GM21717 (cell line): ENCODE measurements at regions not wholly inside any gene's neighbourhood (a gene's known extent, or its start where the extent isn't known, plus 50 kb on each side); places are given as distances from the start of the nearest gene placed in this dataset.

Experiments
- ATAC-seq: cut with Tn5 transposase; IDR thresholded peaks from one replicate; pipeline ENCODE4 v1.9.1; 2021; ENCODE audit warnings: mild to moderate bottlenecking, moderate library complexity; ENCODE audit not compliant: unreplicated experiment

DNA sequence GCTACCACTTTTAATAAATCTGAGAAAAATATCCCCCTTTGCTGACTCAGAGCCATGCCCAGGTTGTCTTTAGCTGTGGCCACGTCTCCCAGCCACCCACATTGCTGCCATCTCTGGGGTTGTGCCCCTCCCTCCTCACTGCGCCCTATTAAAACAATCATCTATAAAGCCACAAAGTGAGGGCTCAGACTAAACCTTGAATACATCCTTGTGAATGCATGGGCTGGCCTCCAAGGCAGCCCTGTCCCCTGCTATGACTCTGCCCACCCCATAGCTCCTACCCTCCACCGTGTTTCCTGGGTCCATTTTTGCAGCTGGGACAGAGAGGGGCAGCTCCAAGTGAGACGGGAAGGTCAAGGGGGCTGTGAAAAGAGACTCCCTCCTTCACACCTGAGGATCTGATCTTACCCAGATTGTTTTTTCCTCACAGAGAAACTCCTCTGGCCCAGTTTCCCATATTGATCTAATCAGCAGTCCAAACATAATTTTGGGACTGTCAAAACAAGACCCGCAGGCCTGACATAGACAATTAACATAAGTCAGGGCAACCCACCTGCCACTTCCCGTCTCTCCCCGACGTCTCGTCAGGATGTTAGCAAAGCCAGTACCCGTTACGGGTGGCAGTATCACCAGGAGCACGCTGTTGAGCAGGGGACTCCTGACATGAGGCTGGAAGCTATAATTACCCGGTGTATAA is 199.0 kb downstream of the KATNAL1 start:
- ATAC-seq = no peak

DNA sequence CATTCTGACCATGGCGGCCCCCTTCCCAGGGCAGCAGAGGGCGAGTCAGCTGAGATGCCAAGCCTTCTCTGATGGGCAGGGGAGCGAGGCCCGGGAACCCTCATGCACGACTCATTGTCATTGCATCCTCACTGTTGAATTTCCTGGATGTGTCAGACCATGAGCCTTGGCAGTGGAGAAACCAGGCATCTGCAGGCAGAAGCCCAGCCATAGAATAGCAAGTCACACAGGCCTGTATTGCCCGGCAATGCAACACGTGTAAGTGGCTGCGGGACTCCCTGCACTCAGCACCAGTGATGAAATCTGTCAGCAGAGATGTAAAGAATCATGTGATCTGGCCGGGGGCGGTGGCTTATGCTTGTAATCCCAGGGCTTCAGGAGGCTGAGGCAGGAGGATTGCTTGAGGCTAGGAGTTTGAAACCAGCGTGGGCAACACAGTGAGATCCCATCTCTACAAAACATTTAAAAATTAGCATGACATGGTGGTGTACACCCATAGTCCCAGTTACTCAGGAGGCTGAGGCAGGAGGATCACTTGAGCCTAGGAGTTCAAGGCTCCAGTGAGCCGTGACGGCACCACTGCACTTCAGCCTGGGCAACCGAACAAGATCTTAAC is 199.7 kb downstream of the KATNAL1 start:
- ATAC-seq = no peak

DNA sequence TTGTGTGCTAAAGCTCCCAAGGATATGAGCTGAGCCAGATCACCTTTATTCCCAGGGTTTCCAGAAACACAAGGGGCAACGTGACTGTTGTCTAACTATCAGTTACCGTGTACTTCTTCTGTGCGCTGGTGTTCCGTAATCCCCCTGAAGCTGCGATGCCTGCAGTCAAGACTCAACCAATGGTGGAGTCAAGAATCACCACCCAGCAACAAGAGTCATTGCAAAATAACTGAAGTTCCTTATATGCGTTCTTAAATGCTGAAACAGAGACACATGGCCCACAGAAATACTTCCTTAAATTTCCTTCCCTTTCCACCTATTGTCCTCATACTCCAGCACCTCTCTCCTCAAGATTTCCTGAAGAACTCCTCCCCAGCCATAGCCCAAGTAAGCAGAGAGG is 200.2 kb downstream of the KATNAL1 start:
- ATAC-seq = no peak

DNA sequence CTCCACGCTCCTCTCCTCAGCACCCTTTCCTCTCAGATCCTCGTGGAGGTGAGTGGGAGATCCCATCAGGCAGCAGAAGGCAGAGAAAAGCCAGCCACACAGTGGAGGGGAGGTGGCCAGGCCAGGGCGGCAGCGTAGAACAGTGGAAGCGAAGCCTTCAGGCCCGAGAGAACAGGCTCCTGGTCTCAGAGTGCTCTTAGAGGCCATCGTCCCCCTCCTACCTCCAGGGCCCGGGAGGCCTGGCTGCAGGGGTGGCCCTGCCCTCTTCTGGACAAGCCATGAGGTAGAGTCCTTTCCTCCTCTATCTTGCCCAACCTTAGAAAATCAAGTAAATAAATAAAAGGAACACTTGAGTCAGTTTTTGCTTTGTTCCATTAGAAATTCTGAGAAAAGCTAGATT is 202.0 kb downstream of the KATNAL1 start:
- ATAC-seq = no peak

DNA sequence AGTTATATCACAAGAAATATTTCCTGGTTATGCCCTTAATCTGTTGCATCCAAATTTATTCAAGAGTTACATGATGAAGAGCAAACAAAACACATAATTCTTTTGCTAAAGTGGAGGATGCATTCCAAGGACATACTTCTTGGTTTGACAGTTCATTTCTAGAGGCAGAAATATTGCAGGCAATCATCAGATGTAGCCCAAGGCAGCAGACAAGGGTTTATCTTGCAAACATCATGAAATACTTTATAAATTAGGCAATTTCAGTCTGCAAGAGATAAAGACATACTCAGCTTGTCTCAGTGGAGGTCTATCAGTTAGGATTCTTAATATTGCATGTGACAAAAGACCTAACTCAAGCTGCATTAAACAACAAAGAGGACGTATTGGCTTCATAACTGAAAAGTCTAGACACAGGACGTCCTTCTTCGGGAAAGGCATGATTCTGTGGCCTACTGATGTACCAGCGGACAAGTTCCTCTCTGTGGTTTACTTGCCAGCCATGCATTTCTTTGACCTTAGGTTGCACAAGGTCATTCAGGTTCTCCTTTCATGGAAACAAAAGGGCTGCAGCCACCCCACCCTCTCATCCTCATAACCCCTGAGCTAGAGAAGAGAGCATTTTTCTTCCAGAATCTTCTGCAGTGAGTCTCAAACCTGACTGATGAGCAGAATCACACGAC is 204.1 kb downstream of the KATNAL1 start:
- ATAC-seq = no peak

DNA sequence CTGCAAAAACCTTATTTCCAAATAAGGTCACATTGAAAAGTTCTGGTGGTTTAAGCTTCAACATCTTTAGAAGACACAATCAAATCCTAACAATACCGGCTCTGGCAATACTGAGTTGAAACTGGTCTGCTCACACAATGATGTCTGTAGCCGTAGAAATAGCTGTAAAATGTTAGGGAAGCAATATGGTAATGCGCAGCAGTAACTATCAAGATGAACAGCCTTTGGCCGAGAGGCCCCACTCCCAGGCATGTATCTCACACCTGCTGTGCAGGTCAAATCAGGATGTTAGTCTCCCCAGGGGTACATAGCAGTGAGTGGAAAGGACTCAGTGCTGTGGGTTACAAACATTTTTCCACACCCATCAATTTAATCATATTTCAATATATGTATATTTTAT is 207.1 kb downstream of the KATNAL1 start:
- ATAC-seq = no peak

DNA sequence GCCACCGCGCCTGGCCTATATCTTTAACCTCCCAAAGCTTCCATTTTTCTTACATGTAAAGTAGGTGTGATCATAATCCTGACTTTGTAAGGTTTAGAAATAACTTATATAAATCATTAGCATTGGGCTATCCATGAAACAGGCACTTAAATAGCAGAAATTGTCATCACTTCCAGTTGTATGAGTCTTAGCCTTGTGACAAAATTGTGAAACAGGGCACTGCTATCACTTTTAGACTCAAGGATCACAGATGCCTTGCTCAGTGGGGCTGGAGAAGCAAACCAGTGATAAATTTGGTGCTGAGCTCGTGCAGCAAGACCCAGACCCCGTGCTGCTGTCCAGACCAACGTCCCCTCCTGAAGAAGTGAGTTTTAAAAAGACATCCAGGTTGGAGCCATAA is 209.7 kb downstream of the KATNAL1 start:
- ATAC-seq = no peak

DNA sequence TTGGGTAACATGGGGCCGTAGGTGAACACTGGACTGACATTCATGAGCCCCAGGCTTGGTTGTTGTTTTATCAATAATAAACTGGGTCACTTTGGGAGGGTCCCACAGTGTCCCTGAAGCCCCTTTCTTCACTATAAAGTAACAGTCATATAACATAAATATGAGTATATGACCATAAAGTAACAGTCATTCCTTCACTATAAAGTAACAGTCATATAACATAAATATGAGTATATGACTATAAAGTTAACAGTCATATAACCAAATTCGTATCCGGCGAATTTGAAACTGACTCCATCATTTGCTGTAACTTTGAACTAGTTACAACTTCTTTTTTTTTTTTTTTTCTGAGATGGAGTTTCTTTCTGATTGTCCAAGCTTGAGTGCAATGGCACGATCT is 210.3 kb downstream of the KATNAL1 start:
- no peak for ATAC-seq

DNA sequence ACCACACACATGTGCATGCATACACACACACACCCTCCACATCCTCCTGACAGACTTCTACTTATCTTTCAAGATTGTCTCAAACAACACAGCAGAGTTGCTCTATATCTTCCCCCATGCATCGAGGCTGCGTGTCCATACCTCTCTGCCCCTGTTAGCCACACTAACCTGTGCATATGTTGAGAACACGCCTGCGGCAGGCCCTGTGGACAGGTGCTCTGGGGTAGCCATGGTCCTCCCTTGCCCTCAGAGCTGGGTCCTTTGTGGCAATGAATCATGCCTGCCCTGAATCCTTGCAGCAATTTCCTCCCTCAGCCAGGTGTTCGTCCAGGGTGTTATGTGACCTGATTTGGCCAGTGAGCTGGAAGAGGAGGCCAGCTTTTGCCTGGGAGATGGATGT is 213.3 kb downstream of the KATNAL1 start:
- no peak for ATAC-seq

DNA sequence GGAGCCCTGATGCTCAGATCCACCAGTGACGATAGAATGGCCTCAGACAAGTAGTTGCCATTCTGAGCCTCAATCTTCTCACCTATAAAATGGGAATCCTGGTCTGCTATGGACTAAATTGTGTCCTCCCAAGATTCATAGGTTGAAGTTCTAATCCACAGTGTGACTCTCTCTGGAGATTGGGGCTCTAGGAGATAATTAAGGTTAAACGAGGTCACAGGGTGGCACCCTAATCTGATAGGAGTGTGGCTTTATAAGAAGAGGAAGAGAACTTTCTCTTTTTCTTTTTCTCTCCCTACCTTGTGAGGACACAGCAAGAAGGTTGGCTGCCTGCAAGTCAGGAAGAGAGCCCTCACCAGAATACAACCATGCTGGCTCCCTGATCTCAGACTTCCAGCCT is 214.1 kb downstream of the KATNAL1 start:
- ATAC-seq = no peak

DNA sequence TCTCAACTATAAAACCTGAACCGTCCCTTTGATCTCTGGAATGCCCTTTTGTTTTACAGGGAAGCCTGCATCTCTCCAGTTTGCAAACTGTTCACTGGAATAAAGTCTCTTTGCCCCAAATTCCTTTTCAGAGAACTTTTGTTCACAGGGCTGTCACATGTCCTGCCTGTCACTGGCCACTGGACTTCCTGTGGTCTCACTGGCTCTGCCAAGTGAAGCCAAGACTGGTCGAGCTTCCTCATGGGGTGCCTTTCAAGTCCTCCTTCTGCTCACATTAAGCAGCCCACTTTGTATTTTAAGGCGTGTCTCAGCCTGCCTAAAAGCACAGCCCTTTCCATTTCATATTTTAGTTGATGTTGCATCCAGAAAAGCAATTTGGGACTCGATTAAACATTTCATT is 215.7 kb downstream of the KATNAL1 start:
- ATAC-seq = no peak

DNA sequence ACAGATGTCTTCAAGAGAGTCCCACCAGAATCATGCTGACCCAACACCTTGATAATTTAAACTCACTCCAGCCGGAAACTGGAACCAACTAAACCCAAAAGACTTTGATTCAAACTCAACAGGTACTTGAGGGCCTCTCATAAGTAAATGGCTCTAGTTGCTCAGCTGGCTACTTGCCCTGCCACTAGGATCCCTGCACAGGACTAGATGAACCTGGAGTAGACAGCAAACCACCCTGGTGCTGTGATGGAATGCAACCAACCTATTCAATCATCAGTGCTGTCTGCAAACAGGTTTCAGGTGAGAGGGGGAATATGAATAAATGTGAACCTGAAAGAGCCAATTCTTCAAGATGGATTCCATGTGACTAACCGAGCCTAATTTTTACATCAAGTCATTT is 216.3 kb downstream of the KATNAL1 start:
- no peak for ATAC-seq

DNA sequence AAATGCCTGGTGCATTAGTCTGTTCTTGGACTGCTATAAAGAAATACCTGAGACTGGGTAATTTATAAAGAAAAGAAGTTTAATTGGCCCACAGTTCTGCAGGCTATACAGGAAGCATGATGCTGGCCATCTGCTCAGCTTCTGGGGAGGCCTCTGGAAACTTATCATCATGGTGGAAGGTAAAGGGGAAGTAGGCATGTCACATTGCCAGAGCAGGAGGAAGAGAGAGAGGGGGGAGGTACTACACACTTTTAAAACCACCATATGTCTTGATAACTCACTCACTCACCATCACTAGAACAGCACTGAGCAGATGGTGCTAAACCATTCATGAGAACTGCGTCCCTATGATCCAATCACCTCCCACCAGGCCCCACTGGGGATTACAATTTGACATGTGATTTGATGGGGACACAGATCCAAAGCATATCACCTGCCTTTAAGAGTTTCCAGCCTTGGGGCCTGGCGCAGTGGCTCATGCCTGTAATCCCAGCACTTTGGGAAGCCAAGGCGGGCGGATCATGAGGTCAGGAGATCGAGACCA is 219.0 kb downstream of the KATNAL1 start:
- no peak for ATAC-seq

DNA sequence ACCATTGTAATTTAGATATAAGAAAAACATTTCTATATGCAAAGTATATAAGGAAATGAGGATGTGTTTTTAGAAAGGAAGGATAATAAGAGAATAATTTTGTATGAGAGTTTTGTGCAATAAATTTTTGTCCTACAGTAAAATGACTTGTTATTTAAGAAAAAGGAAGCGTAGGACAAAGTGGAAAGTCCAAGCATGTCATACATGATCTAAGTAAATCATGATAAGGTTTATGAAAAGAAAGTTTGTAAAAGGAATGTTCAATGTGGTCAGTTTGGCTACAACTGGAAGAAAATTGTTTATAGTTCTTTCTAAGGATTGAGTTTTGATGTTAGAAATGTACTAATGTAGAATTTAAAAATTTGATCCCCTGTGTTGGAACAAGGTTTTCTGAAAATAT is 222.3 kb downstream of the KATNAL1 start:
- ATAC-seq = no peak

DNA sequence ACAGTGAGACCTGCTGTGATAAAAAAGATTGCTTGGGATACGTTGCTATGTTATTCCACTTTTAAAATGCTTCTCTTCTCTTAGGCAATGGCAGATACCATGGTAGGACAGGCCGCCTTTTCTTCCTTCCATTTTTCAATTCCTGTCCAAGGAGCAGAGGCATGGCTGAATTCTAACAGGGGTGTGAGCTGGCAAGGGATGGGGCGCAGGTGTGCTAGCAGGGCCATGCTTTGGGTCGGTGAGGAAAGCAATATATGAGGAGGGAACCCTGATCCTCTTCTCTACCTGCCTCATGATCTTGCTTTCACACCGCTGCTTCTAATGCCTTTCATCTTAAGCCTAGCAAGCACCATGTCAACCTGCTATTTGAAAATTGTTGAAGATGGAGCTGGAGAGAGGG is 225.0 kb downstream of the KATNAL1 start:
- no peak for ATAC-seq

DNA sequence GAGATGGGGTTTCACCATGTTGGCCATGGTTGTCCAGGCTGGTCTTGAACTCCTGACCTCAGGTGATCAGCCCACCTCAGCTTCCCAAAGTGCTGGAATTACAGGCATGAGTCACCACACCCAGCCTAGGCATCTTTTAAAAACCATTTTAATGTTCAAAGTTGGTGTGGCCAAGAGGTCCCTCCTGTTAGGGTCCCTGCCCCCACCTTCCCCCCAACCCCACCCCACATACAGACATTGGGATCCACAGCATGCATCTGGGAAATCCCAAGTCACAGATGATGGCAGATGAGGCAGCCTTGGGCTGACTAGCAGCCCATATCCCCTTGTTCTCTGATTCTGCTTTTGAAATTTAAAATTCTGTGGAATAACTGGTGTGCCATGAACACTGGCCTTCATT is 226.0 kb downstream of the KATNAL1 start:
- no peak for ATAC-seq

DNA sequence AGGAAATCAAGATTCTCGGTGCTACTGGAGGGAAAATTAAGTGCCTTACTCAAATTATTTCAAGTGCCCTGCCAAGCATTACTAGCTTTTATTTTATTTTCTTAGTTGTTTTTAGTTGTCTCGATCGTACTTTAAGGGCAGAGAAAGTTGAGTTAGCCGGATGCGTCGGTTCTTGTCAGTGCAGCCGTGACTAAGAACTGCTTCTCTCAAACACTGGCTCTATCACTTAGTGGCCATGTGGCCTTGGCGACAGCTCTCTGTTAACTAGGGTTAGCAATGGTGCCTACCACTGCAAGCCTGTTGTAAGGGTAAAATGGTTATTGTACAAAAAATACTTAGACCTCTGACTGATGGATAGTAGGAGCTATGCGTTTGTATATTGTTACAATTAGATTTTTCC is 227.8 kb downstream of the KATNAL1 start:
- no peak for ATAC-seq

DNA sequence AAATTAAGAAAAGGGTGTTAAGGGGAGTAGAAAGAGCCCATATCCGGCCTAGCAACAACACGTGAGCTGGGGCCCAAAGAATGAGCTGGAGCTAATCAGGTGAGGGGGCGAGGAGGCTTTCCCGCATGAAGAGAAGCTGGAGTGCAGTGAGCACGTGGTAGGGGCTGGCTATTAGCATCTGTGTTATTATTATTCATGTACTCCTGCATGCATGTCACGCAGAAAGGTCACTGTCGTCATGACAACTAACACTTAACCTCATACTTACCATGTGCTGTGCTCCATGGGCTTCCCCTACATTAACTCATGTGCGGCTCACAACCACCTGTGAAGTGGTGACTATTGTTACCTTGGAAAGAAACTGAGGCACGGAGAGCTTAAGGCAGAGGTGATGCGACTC is 227.6 kb upstream of the UBL3 start:
- ATAC-seq = no peak

DNA sequence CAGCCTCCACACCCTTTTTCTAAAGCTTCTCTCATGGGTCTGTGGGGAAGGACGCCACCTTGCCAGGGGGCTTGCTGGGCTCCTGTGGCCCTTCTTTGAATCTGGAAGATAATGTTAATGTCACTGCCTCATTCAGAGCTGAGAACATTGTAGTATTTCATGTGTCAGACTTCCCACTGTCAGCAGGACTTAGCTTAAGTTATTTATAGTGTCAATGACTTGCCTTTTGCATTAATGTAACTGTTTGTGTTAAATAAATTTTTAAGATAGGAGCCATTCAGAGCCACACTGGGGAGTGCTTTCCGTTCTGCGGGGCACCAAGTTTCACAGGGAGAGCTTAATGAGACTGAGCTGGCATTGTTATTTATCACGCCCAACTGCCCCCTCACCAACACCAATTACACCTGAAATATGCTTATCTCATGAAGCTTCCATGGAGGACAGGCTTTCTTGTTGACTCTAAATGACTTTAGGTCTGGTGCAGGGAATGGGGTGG is 226.9 kb upstream of the UBL3 start:
- ATAC-seq = no peak

DNA sequence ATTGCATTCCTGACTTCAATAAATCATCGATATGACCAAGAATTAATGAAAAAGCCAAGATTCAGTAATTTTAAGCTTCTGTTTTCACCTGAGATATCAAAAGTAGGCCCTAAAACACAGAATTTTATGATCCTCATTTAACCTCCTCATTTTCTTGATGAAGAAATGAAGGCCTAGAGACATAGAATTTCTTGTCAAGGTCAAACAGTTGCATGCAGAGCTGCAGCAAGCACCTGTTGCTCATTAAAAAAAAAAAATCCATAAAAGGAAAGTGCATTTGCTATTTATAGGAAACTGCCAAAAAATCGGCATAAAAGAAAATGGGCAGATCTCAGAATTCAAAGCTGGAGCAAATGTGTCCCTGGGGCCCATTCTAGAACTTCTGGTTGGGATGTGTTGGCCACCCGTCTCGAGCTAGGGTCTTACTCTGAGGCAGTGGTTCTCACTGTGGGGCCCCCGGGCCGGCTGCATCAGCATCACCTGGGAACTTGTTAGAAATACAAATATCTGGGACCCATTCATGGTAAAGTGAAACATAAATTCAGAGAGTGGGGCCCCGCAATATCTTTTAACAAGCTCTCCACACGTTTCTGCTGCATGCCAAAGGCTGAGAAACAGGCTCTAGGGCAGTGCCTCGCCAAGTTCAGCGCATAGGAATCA is 224.7 kb upstream of the UBL3 start:
- ATAC-seq = no peak

DNA sequence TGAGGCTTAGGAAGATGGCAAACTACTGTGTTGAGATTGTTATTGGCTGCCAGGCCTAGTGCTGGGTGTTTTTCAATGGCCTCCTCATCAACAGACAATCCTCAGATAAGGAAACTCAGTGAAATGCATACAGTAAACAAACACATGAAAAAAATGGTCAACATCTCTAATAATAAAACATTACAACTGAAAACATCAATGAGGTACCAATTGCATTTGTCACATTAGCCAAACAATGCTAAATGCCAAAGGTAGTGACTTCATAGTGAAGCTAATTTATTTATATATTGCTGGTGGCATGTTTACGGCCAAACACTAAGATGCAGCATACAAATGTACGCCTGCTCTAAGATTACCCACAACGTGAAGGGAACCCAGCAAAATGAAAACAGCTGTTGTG is 224.0 kb upstream of the UBL3 start:
- no peak for ATAC-seq

DNA sequence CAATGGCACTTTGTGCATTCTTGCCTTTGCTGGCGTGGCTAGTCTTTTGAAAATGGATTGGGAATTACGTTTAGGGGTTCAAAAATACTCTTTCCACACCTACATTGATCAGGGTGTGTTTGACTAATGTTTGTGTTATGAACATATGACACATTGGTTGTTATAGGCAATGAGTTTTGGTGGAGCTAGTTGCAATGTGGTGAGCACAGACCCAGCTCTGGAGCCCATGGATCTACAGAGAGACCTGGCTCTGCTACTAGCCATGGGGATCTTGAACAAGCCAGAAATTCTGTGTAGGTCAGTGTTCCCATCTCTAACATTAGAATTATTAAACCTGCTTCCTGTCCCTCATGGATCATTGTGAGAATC is 222.4 kb upstream of the UBL3 start:
- ATAC-seq = no peak
